SKM-1 (cell line): ENCODE measurements at regions not wholly inside any gene's neighbourhood (a gene's known extent, or its start where the extent isn't known, plus 50 kb on each side); places are given as distances from the start of the nearest gene placed in this dataset.
"Not testable (repeated sequence)": the region's sequence is repeated elsewhere in the genome, so short reads cannot be mapped to it uniquely, and the experiment has no call there.

ENCODE experiments used
- DNase-seq: peaks from one replicate; lab custom pipeline; 2025; ENCODE audit not compliant: unreplicated experiment; lab: John Stamatoyannopoulos, UW

GRCh38 chr4:152073351-152074087 lies 312.7 kb upstream of the GATB start:
- DNase-seq = no peak

- DNase-seq = no peak
These were observed 312.1 kb upstream of the GATB start for GRCh38 chr4:152072906-152073305.

- DNase-seq = no peak
These were observed 311.2 kb upstream of the GATB start for GRCh38 chr4:152072001-152072485.

DNA sequence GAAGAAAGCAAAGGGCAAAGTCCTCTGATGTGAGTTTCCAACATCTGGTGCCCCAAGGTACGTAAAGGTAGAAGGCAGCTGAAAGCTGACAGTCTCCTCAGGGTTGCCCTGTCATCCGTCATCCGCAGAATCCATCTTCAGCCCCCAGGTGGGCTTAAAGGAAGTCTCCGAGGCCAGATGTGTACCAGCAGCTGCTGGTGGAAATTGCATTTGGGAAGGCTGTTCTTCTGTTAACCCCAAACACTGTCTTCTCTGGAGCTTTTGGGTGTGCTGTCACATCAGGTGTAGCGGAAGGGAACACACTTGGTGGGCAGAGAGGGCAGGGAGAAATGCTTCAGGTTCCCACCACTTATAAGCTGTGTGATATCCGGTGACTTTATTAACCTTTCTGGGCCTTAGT lies 310.0 kb upstream of the GATB start:
- DNase-seq = no peak

- DNase-seq = no peak
These were observed 308.1 kb upstream of the GATB start for GRCh38 chr4:152068866-152069265.

DNA sequence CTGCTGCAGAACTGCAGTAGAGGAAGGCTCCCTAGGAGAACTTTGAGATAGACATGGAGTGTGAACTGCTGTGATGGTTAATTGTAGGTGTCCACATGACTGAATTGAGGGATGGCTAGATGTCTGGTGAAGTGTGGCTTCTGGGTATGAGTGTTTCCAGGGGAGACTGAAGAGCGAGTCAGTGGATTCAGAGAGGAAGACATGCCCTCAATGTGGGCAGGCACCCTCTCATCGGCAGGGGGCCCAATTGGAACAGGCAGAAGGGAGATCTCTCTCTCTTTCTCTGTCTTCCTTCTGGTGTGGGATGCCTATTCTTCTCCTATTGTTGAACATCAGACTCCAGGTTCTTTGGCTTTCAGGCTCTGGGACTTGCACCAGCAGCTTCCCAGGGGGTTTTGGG lies 304.7 kb upstream of the GATB start:
- DNase-seq = no peak

GRCh38 chr4:152064753-152065152 lies 303.9 kb upstream of the GATB start:
- no peak for DNase-seq

DNA sequence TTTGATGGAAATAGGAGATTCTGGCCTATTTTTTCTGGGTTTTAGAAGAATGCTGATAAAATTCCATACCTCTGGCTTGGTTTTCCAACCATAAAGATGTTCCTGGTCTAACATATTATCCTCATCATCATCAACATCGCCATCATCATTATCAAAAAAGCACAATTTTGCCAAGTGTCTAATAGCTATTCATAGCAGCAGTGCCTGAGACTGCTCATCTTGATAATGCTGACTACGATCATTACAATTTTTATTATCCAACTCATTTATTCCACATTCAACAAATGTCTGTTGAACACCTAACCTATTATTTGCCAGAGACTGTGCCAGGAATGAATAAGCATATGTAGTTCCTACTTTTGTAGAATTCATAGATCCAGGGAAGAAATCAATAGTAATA lies 303.5 kb upstream of the GATB start:
- DNase-seq = no peak

DNA sequence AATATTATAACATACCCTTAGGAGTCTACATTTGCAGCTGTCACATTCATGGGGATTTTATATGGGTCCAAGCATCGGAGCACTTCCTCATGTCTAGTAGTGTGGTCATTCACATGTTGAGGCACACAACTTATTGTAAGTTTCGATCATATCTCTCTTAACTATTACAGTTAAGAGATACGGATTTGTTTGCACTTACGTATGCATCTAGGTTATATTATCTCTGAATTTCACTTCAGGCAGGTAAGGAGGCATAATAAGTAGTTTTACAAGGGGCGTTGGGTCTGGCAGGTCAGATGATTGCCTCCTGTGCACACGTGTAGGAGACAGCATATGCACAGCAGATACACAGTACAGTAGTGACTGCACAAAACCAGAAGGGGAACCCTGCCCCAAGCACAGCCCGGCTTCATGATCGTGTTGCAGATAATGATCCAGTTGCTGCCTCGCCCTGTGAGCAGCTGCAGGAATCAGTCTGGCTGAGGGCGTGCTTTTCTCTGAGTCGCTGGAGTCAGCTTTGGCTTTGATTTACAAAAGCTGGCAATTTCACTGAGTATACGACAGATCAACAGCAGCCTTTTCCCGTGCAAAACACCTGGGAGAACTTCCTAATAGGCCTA lies 302.9 kb upstream of the GATB start:
- no peak for DNase-seq

- no peak for DNase-seq
These were observed 302.3 kb upstream of the GATB start for GRCh38 chr4:152062936-152063620.

DNA sequence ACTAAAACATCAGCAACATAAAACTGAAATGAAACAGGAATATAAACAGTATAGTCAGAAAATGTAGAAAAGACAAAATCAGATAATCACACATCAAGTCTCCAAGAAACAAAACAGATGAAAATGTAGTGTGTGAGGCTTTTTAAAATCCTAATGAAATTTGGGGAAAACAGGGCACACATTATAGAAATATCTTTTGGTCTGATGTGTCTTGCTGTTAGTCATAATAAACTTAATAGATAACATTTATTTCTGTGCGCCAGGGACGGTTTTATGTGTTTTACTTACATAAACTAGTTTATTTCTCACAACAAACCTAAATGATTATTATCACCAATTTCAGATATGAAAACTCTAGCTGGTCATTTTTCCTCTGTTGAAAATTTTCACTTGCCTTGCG lies 293.9 kb upstream of the GATB start:
- DNase-seq = no peak

DNA sequence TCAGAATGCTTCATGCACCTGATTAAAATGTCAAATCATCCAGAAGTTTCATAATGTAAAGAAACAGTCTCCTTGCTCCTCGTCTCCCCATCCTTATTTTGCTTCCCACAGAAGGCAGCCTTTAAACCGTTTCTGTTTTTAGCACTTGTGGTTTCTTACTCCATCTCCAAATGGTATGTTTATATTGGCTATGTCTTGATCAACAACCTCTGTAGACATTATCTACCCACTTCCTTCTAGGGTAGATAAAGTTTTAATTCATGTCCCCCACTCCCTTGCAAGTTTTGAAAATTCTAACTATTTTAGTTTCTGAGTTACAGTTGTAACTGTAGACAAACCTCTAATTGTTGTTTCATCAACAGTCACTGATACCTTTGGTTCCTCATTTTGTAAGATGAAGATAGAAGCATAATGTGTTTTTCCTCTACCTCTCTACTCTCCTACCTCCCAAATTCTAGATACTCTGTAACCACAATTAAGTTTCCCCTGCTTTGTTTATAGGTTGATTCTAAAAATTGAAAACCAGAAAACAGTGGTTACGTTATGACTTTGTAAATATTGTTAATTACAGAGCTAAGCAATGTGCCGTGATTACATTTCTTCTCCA lies 291.7 kb upstream of the GATB start:
- DNase-seq = peak; percentile 27

DNA sequence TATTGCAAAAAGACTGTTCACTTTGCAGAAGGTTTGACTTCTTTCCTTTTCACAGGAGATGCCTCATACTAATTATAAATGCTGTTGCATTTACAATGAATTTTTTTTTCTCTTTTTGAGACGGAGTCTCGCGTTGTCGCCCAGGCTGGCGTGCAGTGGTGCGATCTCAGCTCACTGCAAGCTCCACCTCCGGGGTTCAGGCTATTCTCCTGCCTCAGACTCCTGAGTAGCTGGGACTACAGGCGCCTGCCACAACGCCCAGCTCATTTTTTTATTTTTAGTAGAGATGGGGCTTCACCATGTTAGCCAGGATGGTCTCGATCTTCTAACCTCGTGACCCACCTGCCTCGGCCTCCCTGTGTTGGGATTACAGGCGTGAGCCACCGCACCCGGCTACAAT lies 290.5 kb upstream of the GATB start:
- not testable (repeated sequence) for DNase-seq

- no peak for DNase-seq
These were observed 289.3 kb upstream of the GATB start for GRCh38 chr4:152050106-152050505.

- DNase-seq = no peak
These were observed 286.6 kb upstream of the GATB start for GRCh38 chr4:152047451-152047850.

- no peak for DNase-seq
These were observed 285.2 kb upstream of the GATB start for GRCh38 chr4:152045807-152046571.

- no peak for DNase-seq
These were observed 284.6 kb upstream of the GATB start for GRCh38 chr4:152045449-152045806.

GRCh38 chr4:152044331-152045036 lies 283.7 kb upstream of the GATB start:
- no peak for DNase-seq

DNA sequence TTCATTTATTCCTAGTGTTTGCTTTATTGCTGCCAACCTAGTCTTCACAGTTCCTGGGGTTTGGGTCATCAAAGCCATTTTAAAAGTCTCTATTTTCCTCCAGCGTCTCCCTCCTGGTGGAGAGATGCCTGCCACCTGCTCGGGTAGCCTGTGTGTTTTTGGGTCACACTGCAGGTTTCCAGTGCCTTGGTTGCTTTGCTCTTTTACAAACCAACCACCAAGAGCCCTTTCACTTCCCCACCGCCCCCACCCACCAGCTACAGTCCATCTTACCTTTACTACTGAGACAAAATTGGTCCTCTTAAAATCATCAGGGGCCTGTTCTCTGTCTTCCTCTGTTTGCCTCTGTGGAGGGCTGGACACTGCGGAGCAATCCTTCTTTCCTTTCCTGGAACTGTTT lies 280.5 kb upstream of the GATB start:
- DNase-seq = no peak

DNA sequence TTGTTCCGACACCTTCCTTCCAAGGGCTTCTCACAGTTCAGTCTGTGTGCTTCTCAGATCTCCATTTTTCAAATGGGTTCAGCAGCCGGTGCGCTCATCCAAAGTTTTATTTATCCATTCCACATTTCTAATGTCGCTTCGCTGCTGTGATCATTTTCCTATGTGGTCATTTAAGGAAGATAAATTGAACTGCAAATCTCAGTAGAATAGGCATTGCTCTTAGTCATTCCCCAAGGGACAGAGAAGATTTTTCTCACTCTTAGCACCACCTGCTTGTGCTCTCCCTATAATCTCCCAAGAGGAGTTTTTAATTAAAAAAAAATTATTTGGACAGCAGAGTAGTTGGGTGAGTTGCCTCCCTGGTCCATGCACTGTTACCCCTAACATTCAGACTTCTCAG lies 278.9 kb upstream of the GATB start:
- no peak for DNase-seq
